HG03521 (cell line): ENCODE measurements at regions not wholly inside any gene's neighbourhood (a gene's known extent, or its start where the extent isn't known, plus 50 kb on each side); places are given as distances from the start of the nearest gene placed in this dataset.
"Not testable (repeated sequence)": the region's sequence is repeated elsewhere in the genome, so short reads cannot be mapped to it uniquely, and the experiment has no call there.

ENCODE experiments used
- ATAC-seq: cut with Tn5 transposase; IDR thresholded peaks from one replicate; pipeline ENCODE4 v1.9.1; 2021; ENCODE audit warnings: mild to moderate bottlenecking, moderate library complexity; ENCODE audit not compliant: unreplicated experiment

DNA sequence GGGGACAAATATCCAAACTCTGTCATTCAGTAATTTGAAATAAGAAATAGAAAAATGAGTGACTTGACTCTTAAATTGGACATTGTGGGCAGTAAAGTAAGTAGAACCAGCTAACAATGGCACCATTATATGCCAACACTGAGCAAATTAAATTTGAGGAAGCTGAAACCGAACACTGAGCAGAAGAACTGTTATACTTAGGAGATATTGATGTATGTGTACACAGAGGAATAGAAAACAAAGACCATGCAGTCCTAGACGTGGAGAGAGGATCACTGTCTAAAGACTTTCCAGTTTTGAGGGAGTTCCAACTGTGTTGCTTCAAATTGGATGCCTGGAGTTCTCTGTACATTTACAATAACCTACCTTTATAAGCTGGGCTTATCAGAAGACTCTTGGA lies 427.0 kb upstream of the EYS start:
- no peak for ATAC-seq

DNA sequence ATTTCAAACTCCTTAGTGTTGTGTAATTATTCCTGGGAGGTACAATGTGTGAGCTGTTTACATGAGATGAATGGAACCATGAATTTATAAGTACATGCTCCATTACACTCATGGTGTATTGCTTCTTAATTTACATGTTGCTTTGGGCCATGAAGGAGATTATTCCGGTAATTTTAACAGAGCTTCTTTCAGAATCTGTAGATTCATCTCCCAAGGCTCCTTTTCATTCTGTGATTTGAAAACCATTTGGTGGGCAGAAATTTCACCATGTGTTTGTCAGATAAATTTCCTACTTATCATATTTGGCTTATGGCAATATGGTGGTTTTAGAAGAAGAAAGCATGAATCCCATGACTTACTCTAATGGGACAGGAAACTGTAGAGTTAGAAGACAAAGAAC lies 421.6 kb upstream of the EYS start:
- no peak for ATAC-seq

DNA sequence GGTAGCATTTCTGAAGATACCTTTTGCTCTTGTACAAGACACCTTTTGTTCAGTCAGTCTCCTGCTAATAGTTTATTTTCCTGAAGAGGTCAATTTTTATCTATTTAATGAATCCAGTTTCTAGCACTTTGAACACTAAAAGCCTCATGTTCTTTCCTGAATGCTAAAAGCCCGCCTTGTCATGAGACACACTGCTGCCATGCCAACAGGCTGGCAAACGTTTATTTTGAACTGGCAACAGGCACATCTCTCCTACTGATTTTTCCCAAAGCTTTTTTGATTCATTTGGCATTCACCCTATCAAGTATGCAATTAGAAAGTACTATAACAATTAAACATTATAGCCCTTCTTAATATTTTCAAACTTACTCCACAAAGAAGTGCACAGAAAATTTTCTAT lies 421.2 kb upstream of the EYS start:
- no peak for ATAC-seq

DNA sequence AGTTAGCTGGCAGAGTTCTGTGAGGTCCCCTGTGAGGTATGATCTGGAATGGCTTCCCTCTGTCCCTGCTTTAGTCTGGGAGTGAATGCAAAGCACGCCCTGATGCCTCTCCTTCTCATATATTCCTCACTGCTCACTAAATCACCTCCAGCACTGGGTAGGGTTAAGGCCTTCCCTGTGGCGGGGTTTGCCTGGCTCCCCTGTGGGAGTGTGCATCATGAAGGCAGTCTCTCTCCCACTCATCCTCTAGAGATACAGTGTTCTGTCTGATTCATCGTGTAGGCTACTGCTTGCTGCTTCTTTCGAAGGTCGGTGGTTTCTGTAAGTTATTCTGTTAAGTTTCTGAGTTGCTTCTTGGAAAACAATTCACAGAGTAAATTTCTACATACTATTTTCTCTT lies 420.0 kb upstream of the EYS start:
- no peak for ATAC-seq

DNA sequence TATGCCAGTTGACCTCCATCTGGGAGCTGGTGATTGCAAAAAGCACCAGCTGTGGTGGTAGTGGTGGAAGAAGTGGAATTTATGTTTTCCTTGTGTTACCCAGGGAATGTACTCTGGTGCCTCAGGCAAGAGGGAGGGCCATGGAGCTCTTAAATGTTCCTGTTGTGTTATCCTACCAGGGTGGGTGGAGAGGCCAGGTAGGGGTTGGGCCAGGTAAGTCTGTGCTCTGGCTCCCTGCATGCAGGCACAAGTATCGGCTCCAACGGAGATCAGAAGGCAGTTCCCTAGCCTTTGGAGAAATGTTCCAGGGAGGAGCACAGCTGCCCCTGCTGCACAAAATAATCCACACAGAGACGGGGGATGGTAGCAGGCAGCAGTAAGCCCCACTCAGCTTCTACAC lies 419.3 kb upstream of the EYS start:
- ATAC-seq = no peak

DNA sequence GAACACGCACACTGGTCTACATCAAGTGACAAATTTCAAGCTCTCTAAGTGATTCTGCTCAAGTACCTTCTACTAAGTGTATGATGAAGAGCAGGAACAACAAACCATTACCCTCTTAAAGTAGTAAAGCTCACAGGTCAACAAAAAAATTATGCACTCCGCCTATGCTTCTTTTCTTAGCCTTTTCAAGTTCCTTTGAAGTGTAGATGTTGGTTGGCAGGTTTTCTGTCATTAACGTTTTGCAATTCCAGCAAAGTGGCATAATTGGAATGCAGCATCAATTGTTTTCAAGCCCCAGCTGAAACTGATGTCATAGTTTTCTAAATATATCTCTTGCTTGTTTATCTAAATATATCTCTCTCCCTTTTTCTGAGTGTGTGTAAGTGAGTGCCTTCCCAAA lies 396.9 kb upstream of the EYS start:
- ATAC-seq = no peak

DNA sequence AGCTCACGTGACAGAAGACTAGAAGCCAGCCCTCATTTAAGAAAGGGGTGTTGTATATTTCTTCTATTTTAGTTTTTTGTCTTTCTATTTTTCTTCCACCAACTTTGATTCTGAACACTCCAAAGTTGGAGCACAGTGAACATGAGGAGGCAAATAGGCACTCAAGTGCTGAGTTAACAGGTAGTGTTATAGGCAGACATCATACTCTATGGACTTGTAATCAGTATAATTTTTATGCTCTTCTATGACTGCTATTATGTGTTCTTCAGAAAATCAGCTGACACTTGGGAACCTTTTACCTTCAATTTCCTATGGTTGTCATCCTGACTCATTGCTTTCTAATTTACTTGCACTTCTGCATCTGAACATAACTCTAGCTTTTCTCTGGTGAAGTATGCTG lies 396.3 kb upstream of the EYS start:
- no peak for ATAC-seq

DNA sequence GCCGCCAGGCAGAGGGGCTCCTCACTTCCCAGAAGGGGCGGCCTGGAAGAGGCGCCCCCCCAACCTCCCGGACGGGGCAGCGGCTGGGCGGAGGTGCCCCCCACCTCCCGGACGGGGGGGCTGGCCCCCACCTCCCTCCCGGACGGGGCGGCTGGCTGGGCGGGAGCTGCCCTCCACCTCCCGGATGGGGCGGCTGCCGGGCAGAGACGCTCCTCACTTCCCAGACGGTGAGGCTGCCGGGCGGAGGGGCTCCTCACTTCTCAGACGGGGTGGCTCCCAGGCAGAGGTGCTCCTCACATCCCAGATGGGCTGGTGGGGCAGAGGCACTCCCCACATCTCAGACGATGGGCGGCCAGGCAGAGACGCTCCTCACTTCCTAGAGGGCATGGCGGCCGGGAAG lies 389.7 kb upstream of the EYS start:
- no peak for ATAC-seq

DNA sequence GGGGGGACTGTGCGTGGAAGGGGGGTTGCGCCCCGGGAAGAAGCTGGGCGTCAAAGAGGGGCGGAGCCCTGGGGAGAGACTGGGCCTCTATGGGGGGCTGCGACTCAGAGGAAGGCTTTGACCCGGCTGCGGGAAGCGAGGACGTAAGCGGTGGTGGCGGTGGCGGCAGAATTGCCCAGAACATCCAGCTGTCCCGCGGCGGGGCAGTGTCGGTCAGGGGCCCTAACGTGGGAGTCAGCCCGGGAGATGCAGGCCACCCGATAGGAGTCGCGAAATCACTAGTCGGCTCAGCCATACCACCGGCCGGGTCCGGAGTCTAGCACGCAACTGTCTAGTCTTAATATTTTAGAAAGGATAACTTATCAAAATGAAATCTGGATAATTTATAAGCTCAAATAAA lies 387.6 kb upstream of the EYS start:
- ATAC-seq = no peak

DNA sequence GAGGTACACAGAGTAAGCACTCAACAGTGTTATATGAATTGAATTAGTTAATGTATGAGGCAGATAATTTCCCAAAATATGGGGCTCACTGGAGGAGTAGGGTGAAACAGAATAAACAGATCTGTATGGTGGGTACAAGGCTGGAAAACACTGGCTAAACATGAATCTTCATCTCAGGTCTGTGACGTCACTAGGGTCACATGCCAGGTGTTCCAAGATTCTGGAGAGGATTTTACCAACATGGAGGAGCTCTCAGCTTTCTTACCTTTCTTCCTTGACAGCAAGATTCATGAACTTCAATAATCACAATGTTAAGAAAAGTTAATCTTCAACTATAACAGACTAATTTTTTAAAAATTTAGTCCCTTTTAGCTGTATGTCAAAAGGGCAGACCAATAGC lies 385.3 kb upstream of the EYS start:
- not testable (repeated sequence) for ATAC-seq

DNA sequence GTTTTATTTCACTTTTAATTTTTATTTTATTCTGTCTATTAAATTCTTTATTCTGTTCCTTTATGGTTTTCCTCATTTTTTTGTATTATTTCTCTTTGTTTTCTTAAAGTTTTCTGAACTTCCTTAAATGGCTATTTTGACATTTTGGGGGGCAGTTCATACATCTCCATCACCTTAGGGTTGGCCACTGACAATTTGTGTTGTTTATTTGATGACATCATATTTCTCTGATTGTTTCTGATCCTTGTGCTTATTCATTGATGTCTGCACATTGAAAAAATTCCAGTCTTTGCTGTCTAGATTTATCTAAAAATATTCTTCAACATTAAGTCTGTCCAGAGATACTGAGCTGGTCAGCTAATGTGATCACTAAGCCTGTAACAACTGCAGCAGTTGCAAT lies 379.5 kb upstream of the EYS start:
- no peak for ATAC-seq

DNA sequence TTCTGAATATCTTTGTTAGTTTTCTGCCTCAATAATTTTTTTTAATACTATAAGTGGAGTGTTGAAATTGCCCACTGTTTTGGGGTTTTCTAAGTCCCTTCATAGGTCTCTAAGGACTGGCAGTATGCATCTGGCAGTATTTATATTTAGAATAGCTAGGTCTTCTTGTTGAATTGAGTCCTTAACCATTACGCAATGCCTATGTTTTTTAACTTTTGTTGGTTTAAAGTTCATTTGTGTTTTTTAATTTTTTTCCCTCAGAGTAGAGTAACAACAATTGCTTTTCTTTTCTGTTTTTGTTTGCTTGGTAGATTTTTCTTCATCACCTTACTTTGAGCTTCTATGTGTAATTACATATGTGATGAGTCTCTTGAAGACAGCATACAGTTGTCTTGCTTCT lies 375.9 kb upstream of the EYS start:
- no peak for ATAC-seq

DNA sequence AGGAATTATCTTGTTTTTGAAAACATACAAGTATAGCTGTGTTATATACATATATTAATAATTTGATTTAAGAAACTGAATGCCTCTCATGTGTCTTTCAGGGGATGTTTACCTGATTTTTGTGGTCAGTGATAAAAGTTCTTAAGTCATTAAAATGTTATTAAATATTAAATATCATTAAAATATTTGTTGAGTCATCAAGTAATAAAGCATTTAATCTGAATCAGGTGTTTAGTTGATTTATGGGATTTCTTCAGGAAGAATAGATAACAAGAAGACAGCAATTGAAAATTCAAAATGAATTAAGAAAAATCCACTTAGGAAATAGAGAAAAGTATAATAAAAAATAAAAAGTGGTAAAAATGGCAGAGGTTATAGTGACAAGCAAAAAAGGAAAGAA lies 361.9 kb upstream of the EYS start:
- no peak for ATAC-seq

DNA sequence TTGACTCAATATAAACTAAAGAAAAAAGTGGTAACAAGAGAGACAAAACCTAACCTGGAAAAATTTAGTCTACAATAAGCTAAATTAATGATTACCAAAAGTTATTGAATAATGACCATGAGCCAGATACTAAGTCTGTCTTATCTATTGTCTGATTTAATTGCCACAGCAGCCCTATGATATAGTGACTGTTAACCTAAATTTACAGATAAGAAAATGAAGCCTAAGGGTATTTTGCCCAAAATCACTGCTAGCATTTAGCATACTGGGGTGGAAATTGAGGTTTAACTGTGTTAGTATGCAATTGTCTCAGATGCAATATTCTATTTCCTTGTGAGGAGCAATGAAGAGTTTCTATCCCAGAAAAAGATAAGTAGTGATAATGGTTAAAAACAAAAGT lies 361.0 kb upstream of the EYS start:
- no peak for ATAC-seq

DNA sequence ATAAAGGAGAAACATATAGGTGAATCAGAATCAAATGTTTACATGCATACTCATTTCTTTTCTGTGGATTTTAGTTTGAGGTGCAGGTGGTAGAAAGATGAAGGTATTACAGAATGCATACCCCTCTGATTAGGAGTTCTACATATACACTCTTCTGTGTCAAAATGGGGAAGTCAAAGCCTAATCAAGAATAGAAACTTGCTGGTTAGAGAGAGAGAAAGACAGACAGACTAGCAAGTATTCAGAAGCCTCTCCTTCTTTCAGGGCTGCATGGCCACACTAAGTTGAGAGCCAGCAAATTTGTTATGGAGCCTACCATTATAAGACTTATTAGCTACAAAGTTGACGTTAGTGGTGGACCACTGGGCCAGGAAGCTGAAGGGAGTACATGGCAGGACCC lies 358.3 kb upstream of the EYS start:
- no peak for ATAC-seq

DNA sequence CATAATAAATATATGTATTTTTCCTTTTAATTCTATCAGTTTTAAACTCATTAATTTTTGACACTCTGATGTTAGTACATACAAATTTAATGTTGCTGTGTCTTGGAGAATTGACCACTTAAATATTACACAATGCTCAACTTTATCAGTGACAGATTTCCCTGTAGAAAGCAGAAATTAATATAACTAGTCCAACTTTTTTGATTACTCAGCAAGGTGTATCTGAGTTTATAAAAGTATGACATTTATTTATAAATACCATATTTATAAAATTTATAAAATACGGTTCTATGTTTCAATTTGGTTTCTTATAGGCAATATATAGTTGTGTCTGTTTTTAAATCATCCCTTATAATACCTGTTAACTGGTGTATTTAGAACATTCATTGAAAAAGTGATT lies 350.0 kb upstream of the EYS start:
- no peak for ATAC-seq

DNA sequence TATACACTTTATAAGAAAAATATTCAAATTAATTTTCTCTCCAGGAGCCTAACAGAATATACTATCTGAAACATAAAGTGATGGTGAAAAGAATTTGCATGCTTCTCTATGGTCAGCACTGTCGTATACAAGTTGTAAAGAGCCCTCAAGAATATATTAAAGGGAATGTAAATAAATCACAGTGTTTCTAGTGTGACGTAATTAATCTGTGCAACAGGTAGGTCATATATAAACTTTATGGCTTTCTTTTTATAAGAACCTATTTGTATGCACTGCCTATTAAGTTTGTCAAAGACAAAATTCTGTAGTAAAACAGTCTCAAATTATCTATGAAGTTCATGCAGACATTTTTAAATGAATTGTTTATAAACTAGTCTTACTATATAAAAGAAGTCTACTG lies 347.9 kb upstream of the EYS start:
- ATAC-seq = no peak

DNA sequence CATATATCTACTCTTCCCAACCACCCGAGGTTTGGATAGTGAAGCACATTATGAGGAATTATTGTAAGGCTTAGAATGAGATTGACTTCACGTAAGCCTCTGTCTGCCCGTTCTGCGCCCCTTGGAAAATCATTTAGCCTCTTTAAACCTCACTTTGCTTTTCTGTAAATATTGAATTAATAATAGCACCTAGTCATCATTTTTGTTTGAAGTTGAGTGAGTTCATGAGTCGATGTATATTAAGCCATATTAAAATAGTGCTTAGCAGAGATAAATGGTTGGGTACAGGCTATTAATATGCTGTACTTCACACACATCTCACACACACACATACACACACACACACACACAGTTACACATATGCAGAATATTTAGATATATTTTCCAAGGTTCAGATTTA lies 344.8 kb upstream of the EYS start:
- ATAC-seq = no peak

DNA sequence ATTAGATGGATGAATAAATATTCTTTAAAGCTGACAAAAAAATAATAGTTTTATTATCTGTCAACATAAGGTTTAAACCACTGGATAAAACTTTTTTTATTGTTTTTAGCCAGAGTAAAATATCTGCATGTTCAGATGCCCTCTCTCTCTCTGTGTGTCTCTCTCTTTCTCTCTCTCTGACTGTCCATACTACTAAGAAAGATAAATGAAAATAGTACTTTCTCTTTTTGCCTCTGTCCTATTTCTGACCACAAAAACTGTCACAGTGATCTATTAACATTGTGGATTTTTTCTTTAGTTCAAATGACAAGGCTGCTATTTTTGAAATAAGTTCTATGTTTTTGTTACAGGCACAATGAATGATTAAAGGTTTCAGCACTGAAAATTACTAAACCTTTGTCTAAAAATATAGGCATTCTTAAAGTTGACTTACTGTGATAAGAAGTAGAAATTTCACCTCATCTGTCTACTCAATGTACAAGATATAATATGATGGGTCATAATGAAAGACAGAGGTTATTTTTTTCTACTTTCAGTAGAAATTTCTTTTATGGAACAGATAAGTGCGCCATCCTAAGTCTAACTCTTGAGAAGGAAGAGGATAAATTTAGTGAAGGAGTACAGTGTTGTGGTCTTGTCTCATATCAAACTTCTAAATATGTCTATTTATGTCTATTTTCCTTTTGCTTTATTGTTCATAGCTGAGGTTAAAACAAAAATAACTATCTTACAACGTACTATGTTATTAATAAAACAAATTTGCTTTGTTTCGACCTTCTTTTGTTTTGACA lies 341.9 kb upstream of the EYS start:
- no peak for ATAC-seq

DNA sequence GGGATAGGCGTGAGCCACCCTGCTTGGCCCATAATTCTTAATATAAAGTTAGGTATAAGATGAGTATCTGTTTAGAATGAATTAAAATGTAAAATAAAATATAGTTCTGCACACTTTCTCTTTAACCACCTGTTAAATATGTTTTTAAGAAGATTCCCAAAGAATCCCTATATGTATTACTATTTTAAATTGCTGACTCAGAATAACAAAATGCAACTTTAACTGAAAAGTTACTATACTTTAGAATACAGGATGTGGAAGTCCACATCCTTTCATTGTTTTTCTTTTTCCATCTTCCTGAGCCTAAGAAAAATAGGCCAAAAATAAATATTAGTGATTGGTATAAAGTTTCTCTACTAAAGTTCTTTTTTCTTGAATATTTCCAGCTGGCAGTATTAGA lies 325.6 kb upstream of the EYS start:
- ATAC-seq = no peak

DNA sequence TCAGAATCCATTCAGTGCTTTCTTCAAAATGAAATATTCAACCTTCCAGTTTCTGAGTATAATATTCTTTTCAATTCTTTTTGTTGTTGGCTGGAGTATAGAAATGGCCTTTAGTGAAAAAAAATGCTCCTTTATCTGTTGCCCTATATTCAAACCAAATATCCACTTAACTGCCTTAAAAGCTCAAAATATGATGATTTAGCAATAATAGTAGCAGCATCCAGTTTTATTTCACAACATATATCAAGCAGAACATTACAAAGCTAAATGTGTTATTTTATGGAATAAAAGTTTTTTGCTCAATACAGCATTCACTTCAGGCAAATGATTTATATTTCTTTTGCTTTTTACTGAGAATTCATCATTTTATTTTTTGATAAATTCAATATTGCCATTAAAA lies 322.4 kb upstream of the EYS start:
- no peak for ATAC-seq

DNA sequence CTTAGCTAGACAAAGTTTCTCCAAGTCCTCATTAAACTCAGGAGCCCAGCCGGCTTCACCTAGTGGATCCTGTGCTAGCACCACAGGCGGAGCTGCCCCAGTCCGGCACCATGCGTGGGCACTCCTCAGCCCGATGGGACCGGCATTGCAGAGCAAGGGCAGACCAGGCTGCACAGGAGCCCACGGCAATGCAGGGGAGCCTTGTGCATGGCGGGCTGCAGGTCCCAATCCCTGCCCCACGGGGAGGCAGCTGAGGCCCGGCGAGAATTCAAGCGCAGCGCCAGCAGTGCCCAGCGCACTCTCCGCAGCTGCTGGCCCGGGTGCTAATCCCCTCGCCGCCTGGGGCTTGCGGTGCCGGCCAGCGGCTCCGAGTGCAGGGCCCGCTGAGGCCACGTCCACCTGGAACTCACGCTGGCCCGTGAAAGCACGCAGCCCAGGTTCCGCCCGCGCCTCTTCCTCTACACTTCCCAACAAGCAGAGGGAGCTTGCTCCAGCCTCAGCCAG lies 292.3 kb upstream of the EYS start:
- no peak for ATAC-seq

DNA sequence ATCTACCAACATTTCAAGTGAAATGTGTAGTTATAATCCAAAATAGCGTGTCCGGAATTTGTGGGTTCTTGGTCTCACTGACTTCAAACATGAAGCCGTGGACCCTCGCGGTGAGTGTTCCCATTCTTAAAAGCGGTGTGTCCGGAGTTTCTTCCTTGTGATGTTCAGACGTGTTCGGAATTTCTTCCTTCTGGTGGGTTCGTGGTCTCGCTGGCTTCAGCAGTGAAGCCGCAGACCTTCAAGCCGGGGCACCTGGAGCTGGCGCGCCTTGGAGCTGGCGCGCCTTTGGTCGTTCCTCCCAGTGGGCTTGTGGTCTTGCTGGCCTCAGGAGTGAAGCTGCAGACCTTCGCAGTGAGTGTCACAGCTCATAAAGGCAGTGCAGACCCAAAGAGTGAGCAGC lies 291.5 kb upstream of the EYS start:
- no peak for ATAC-seq
